OCI-LY3 (cell line): ENCODE measurements at regions not wholly inside any gene's neighbourhood (a gene's known extent, or its start where the extent isn't known, plus 50 kb on each side); places are given as distances from the start of the nearest gene placed in this dataset.

Source experiments
- CTCF ChIP-seq: fragments of 200-600, 300-600 bp; sonication (generic); IDR thresholded peaks from 2 replicates; pipeline ENCODE4 v1.5.1; 2014; ENCODE audit warnings: antibody characterized with exemption, low read length, low read depth
- EZH2phosphoT487 ChIP-seq: fragments of 200-600 bp; shearing (Covaris generic); IDR thresholded peaks from 2 replicates; pipeline ENCODE4 v1.6.1; 2018; ENCODE audit warnings: antibody characterized with exemption, mixed run types, low read depth

GRCh38 chr17:72333570-72333969, 212.8 kb downstream of the SOX9 start:
- TF ChIP-seq CTCF (no peak), EZH2phosphoT487 (no peak)
